ENCODE measurements at regions not wholly inside any gene's neighbourhood (a gene's known extent, or its start where the extent isn't known, plus 50 kb on each side); places are given as distances from the start of the nearest gene placed in this dataset.
A peak's percentile ranks its signal among the peaks of the same experiment; 100 is the strongest.

DNA sequence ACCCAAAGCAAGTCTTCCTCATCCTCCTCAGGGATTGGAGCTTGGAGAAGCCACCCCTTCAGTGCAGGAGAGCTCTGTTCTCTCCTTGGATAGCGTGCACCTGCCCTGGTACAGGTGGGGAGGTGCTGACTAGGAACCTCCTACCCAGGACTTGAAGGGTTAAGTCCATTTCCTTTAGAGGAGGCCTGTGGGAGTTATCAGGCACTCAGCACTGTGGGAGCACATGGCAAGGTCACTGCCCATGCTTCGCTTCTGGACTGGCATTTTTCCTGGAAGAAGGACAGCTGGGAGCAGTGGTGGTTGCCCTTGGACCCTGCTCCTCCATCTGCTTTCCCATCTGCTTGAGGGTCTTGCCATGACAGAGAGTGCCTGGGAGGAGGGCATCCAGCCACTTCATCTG lies 142.8 kb downstream of the CXCL12 start:
- DNase-seq (ENCODE audit: low spot score): no peak

DNA sequence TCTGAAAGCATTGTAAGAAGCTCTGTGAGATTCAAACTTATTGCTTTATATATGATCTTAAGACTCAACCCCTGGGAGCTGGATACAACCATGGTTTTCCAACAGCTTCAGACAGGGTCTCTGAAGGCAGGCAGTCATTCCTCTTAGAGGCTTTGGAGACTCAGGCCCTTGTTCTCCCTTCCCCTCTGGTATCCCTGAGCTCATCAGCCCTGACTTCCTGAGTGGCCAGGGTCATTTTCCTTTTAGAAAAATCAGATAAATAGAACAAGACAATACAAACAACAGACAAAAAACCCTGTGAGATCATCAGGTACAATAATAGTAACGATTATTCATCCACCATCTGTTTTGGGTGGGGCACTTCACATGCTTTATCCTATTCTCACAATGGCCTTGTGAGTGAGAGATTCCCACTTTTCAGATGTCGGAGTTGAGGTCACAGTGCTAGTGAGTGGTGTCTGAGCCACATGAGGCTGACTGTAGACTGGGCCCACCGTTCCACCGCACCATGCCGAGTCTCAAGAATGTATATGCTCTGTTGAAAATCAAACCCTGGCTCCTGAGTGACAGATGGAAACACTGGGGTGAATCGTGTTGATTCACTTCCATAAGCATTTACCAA lies 144.2 kb downstream of the CXCL12 start:
- no peak for DNase-seq (ENCODE audit: low spot score)

DNA sequence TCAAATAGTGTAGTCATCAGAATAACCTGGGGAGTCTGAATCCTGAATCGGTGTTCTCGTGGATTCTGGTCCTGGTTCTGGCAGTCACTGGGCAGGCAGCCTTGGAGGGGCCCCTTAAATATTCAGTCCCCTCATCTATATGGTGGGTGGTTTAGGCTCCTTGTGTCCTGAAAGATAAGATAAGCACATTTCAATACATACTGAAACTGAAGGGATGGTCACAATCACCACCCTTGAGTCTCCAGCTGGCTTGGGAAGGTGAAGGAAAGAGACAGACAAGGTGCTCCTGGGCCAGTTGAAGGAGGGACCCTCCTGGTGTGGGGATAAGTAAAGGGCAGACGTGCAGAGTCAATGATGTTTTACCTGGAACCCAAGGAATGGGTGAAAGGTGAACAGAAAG lies 146.7 kb downstream of the CXCL12 start:
- DNase-seq (ENCODE audit: low spot score): no peak

DNA sequence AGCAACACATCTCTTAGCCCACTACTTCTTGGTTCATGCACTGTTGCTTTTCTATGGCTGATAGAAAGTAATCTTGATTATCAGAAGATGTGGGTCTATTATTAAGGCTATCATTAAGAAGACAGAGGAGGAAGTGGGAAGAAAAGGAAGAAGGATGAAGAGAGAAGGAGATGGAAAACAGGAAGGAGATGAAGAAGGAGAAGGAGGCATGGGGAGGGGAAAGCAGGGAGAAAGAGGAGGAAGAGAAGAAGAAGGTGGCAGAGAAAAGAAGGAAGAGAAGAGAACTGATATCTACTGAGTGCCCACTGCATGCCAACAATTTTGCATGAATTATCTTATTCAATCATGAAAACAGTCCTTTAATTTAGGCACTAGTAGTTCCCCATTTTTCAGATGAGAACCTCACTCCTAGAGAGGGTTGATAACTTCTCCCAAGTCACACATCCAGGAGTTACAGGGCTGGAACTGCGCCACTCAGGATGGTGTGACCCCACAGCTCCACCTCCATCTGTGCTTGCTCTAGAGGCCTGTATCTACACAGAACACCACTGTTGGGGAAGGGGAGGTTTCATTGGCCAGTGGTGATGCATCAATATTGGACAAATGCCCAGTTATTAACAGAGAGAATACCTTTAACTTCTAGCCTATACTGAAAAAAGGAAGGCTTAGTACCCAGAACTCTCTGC lies 147.4 kb downstream of the CXCL12 start:
- DNase-seq (ENCODE audit: low spot score): no peak

DNA sequence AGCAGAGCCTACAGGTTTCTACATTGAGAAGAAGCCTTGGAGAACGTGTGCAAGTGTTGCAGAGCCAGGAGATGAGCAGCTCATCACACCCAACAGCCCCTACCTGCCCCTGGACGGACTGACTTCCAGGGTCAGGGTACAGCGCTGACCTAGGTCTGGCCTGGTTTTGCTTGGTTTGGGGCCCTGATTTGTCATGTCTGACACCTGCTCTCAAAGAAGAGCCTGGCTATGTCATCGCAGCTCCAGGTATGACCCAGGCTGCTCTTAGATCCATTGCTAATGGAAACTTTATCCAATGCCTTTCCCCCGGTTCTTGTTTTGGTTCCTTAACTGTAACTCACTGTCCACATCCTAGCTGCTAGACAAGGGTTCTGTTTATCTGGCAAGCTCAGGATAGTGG lies 149.5 kb downstream of the CXCL12 start:
- no peak for DNase-seq (ENCODE audit: low spot score)

DNA sequence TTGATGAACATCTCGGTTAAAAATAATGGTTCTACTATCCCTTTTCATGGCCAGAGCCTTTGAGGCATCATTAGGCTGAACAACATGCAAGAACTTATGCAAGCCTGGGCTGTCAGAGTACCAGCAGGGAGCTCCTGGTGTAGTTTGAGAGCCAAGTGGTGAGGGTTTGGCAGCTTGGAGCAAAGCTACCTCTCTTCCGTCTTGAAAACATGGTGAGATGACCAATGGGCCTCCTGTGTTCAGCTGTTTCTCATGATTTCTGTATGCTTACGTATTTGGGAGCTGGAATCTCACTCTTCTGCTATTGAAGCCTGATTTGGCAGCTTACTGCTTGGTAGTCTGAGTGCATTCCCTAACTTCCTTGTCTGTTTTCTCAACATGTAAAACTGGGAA lies 150.4 kb downstream of the CXCL12 start:
- no peak for DNase-seq (ENCODE audit: low spot score)

DNA sequence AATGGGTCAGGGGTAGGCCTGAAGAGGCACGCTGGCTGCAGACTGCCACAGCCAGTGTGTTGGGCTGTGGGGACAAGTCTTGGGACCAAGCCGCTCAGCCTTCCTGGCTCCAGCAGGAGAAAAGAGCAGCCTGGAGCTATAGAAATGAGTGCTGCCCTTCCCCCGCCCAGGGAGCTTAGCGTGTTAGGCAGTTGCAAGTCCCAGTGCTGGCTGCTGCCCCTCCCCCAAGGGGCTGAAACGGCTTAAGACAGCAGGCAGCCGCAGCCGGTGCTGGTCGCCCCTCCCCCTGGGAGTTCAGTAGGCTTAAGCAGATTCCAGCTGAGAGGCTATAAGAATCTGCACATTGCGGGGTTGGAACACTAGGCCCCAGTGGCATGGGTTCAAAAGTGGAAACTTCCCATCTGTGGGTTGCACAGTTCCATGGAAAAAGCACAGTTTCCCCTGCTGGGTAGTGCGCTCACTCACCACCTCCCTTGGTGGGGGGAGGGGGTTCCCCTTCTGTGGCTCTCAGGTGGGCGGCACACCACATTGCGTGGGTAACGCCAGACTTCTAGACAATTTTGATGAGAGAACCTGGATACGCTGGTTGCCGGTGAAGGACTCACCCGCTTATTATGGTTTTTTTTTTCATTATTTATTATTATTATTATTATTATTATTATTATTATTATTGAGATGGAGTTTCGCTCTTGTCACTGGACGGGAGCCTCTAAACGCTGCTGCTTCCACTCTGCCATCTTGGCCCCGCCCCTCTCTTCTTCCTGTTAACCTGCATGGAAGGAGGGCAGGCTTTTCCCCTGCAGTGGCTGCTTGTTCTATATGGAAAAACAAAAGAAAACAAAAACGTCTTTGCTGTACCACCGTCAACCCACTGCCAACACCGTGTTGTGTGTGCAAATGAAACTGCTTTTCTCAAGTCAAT lies 151.1 kb downstream of the CXCL12 start:
- no peak for DNase-seq (ENCODE audit: low spot score)

DNA sequence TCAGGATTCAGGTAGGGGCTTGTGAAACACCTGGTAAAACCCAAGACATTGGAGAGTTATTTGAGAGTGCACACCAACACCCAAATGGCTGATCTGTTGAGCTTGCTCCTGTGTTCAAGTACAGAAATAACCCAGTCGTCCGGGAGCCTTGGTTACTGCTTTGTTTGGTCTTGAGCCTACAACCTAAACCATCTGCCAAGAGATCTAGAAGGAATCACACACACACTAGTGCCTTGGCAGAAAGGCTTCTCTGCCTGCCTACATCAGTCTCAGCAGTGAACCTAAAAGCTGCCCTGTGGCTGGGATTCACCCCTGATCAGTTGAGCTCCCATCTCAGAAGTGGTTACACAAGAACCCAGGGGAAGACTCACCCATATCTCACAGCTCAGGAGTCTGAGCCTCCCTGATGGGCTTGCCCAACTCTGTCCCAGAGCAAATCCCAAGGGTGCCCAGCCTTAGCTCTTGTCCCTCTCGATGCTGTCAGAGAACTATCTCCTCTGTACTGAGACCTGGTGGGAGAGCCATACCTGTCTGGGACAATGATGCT lies 167.6 kb downstream of the CXCL12 start:
- no peak for DNase-seq (ENCODE audit: low spot score)

DNA sequence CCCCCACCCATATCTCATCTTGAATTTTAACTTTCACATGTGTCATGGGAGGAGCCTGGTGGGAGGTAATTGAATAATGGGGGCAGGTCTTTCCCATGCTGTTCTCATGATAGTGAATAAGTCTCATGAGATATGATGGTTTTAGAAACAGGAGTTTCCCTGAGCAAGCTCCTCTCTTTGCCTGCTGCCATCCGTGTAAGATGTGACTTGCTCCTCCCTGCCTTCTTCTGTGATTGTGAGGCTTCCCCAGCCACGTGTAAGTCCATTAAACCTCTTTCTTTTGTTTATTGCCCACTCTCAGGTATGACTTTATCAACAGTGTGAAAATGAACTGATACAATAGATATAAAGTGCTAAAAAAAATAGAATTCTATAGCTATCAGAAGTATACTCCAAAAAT lies 168.8 kb downstream of the CXCL12 start:
- DNase-seq (ENCODE audit: low spot score): no peak

DNA sequence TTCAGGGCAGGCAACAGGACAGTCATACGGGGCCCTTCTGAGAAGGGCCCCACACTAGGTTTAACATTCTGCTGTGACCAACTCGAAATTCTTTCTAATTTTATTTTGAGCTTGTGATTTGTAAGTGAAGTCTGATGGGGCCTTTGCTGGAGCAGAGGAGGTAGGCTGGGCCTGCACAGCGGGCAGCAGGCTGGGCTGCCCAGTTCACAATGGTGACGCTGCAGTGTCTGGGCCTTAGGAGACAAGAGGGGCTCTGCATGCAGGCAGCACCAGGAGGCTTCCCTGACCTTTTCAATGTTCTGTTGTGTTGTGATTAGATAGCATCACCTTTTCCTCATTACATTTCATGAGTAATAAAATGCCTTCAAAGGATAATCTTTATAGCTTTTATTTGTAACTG lies 175.1 kb downstream of the CXCL12 start:
- DNase-seq (ENCODE audit: low spot score): no peak

DNA sequence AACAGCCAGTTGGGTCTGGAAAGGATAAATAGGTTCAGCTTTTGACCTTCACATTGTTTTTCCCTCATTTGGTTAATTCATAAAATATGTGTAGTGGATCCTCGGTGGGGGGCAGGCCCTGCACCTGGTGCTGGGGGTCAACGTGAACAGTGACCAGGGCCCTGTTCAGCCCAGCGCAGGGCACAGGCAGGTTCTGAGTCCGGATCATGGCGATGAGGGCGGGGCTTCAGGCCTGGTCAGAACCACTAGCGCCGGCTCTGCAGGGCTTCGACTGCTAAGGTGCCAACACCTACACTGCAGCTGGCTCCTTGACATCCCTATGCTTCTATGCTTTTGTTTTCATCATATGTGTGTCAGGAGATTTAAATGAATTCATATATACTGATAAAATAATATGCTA lies 177.7 kb downstream of the CXCL12 start:
- no peak for DNase-seq (ENCODE audit: low spot score)

DNA sequence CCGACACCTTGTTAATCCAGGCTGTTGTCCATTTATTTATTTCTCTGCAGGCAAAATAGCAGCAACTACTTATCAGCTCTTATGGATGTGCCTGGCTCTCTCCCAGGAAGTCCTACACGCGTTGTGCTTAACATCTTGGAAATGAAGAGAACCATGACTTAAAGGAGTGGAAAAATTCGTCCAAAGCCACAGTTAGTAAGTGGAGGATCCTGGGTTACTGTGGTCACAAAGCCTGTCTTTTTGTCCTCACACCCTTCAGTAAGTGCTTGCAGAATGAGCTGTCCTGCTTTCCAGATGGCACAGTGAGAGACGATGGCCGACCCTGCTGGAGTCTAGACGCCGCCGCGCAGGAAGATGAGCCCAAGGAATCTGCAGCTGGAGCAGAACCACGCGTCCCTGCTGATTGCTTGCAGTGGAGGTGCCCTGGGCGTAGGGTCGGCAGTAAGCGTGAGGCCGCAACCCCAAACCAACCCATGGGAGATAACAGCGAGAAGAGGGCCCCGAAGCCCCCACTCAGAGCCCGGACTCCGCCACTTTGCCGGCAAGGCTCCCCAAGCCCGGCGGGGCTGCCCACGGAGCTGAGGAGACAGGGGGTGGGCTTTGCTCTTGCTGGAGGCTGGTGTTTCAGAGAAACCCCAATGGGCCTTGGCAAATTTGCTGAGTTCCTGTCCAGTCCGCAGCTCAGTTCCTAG lies 178.6 kb downstream of the CXCL12 start:
- DNase-seq (ENCODE audit: low spot score): peak; percentile 72

DNA sequence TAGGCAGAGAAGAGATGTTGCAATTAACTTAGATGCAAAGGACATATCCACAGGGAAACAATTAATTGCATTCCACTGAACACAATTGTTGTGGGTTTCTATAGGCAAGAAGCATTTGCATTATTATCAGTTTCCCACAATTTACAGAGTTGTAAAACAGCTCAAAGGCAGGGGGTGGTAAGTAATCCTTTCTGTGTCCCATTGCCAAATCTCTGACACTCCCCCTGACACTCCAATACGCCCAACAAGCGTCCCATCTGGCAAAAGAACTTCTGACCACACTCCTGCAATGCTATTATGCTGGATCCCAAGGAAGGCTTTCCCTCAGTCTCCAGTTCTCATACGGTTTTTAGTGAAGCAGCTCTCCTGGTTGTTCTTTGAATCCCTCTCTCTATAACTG lies 179.8 kb downstream of the CXCL12 start:
- no peak for DNase-seq (ENCODE audit: low spot score)

DNA sequence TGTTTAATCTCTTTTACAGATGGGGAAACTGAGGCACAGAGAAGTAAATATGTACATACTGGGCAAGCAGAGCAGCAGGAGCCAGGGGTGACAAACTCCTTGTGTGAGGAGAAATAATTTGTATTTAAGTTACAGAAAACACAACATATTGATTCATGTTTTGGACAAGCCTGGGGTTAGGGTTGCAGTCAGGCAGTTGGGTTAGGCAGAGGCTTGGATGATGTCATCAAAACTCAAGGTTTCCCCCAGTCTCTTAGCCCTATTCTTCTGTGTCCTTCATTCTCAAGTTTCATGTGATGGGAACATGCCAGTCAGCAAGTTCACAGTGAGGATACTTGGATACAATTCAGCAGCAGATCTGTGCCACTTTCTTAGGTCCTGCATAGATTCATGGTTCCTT lies 181.4 kb downstream of the CXCL12 start:
- no peak for DNase-seq (ENCODE audit: low spot score)

DNA sequence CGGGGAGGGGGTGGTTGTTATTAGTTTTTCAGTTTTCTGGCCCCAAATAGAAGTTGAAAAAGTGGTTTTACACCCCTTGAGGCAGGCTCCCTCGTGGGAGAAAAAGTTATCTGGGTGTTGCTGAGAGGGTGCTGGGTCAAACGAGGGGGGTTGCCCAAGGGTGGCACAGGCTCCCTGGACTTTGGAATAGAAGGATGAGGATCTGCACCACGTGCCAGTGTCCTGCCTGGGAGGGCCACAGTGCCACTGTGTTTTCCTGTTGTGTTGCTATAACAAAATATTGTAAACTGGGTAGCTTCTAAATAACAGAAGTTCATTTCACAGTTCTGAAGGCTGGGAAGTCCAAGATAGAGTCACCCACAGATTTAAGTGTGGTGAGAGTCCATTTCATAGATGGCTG lies 181.9 kb downstream of the CXCL12 start:
- no peak for DNase-seq (ENCODE audit: low spot score)

DNA sequence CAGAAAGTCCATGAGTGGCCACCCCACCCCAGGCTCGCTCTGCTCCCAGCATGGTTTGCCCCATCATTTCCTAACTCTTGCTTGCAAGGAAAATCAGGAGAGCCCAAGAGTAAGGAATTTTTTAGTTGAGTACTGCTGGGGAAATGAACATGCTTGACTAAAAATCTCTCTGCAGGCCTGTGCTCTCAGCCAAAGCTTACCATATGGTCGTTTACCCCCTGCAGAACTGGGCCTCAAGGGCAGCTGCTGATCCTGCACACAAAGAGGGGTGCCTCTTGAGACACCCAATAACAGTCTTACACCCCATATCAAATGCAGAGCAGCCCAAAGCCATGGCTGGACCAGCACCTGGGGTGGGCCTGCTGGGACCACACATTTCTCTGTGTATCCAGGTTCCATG lies 183.2 kb downstream of the CXCL12 start:
- DNase-seq (ENCODE audit: low spot score): no peak

DNA sequence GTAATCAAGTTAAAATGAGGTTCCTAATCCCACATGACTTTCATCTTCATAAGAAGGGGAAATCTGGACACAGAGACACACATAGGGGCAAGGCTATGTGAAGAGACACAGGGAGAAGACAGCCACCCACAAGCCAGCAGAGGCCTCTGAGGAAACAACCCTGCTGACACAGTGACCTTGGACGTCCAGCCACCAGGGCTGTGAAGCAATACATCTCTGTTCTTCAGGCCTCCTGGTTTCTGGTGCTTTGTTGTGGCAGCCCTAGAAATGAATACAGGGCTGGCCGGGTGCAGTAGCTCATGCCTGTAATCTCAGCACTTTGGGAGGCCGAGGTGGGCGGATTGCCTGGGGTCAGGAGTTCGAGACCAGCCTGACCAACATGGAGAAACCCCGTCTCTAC lies 183.9 kb downstream of the CXCL12 start:
- DNase-seq (ENCODE audit: low spot score): no peak

DNA sequence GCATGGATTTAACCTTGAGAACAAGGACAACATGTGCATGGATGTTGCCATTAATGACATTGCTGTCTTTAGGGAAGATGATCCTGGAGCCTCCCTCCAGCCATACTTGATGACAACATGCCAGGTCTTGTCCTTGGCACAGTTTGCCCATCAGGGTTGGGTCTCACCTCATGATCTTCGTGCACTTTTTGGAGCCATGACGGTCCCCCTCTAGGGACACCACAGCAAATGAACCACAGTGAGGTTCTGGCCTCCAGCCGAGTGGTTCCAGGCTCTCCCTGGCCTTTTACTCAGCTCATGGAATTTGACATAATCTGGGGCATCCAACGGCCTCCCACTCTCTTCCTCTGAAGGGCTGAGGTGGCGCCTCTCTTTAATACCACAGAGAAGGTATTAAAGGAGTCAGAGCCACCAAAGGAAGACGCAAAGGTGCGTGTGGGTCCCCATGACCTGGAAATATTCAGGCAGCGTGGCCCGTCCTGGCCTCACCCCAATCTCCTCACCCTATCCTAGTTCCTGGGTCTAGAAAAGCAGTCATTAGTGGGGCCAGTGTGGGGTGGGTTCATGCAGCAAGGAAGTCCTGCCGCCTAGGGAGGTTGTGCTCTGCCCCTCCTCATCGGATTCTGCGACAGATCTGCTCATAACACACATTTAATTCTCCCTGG lies 184.8 kb downstream of the CXCL12 start:
- no peak for DNase-seq (ENCODE audit: low spot score)

DNA sequence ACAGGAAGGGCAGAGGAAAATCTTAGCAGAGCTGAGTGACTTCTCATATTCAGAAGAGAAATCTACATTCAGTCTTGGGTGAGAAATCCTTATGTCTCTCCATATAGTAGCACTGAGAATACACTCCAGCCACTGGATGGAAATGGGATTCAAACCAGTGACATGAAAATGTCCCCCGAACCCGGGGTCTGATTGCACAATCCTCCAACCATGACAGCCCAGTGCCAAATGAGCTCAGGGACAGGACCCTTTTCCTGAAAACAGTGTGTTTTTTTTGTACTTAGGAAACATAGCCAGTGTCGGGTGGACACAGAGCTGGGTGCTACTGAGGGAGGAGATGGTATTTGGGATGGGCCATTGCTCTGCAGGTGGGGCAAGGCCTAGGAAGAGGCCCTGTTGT lies 185.6 kb downstream of the CXCL12 start:
- DNase-seq (ENCODE audit: low spot score): no peak

DNA sequence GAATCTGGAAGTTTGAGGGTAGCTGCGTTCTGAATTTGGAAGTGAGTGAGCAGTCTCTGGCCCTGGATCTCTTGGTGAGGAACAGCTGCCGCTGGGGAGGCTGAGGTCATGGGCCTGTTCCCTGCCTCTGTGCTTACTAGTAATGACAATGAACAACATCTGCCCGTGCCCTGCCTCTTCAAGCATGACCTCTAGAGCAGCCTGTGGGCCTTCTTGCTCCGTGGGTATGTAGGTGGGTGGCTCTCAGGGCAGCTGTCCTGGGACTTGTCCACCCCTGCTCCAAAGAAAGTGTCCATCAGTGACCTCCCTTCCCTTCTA lies 186.2 kb downstream of the CXCL12 start:
- DNase-seq (ENCODE audit: low spot score): no peak

DNA sequence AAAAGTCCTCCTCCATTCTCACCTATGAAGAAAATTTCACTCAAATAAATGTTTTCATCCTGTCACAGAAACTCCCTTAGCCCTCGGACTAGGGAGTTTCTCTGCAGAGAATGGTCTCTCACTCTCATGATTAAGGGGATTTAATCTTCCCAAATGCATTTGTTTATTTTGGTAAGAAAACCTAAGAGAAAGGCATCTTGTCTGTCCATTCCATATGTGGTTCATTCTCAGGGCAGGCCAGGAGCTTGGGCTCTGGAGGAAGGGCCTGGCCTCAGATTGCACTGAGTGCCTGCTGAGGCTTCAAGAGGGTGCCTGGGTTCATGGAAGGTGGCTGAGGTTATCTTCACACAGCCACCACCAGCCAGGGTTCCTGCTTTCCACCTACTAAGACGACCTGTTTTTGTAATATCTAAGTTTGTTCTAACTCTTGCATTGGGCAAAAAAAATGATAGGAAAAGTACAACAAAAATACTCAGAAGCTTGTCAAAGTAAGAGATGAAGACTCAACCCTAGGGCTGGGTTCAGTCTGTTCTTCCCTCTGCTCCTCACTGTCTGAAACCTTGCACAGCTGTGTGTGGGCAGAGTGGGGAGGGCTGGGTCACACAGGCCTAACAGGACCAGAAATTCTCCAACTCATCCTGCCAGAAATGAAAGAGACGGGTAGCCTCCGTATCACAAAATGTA lies 186.7 kb downstream of the CXCL12 start:
- DNase-seq (ENCODE audit: low spot score): no peak

Data from AG08395 (cell line).